DOHH2 (cell line): ENCODE measurements at regions not wholly inside any gene's neighbourhood (a gene's known extent, or its start where the extent isn't known, plus 50 kb on each side); places are given as distances from the start of the nearest gene placed in this dataset.

Experiments
- CTCF ChIP-seq: fragments of 200-600 bp; sonication (generic); IDR thresholded peaks from one replicate; pipeline ENCODE4 v1.5.1; 2014; ENCODE audit warnings: antibody characterized with exemption, mild to moderate bottlenecking, low read depth, low read length; ENCODE audit not compliant: poor library complexity, severe bottlenecking
- EZH2phosphoT487 ChIP-seq: fragments of 200-600 bp; sonication (generic); IDR thresholded peaks from 2 replicates; pipeline ENCODE4 v1.6.1; 2017; ENCODE audit warnings: borderline replicate concordance, mild to moderate bottlenecking, antibody characterized with exemption, low read length, moderate library complexity, mixed read lengths

- TF ChIP-seq EZH2phosphoT487 = no peak
- TF ChIP-seq CTCF = no peak
These were observed 209.4 kb upstream of the CRY1 start for GRCh38 chr12:107302649-107303341.
